ENCODE measurements at regions not wholly inside any gene's neighbourhood (a gene's known extent, or its start where the extent isn't known, plus 50 kb on each side); places are given as distances from the start of the nearest gene placed in this dataset.

DNA sequence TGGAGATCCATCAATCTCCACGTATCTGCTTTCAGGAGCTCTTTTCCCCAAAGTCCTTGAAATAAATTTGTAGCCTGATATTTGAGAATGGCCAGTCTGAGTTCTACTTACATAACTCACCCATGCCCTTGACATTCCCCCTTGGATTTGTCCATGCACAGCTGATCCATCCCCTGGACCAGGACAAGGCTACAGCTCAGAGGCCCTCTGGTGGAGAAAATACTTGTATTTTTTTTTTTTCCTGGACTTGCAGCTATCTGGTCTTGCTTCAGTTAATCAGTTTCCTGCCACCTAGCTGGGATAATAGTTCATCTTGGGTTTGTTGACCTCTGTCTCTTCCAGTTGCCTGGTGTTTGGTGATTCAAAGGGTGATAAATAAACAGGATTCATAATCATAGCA lies 467.6 kb downstream of the DHX35 start:
- in situ Hi-C loops (cut with MboI; ENCODE audit: low sequenced_read_pairs, unreplicated experiment): no loop called here
- no peak for TF ChIP-seq CTCF (IDR thresholded peaks at IDR 0.05; ENCODE audit: borderline replicate concordance, control extremely low read depth, extremely low read depth, insufficient read depth, missing control alignments)
- DNase-seq (ENCODE audit: low spot score): no peak

DNA sequence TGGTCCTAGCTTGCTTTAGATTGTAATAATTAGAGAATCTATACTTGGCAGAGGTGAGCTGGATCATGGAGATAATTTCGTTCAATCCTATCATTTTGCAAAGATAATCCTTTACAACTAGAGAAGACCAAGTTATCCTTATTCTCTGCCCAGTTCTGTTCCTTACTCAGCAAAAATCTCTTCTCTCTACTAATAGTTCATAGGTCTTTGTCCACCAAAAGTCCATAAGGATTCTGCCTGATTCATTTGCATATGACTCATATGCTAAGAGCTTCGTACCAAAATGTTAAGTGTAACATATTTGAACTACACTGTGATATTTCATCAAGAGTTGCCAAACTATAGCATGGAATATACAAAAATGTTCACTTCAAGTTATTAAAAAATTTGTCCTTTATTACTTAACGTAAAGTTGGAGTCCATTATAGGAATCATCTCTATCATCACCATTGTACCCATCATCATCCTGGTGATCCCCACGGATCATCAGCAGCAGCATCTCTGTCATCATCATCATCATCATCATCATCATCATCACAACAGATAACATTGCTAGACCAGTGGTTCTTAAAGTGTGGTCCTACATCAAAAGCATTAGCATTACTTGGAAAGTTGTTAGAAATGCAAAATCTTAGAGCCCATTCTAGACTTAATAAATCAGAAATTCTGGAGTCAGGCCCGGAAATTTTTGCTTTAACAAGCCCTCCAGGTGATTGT lies 463.0 kb downstream of the DHX35 start:
- no peak for DNase-seq (ENCODE audit: low spot score)
- no peak for TF ChIP-seq CTCF (IDR thresholded peaks at IDR 0.05; ENCODE audit: borderline replicate concordance, control extremely low read depth, extremely low read depth, insufficient read depth, missing control alignments)
- in situ Hi-C loops (cut with MboI; ENCODE audit: low sequenced_read_pairs, unreplicated experiment): no loop called here

- no peak for DNase-seq (ENCODE audit: low spot score)
- in situ Hi-C loops (cut with MboI; ENCODE audit: low sequenced_read_pairs, unreplicated experiment): no loop called here
- TF ChIP-seq CTCF (IDR thresholded peaks at IDR 0.05; ENCODE audit: borderline replicate concordance, control extremely low read depth, extremely low read depth, insufficient read depth, missing control alignments): no peak
Measured at GRCh38 chr20:39421571-39422105, 459.5 kb downstream of the DHX35 start.

- DNase-seq (ENCODE audit: low spot score): no peak
- in situ Hi-C loops (cut with MboI; ENCODE audit: low sequenced_read_pairs, unreplicated experiment): no loop called here
- TF ChIP-seq CTCF (IDR thresholded peaks at IDR 0.05; ENCODE audit: borderline replicate concordance, control extremely low read depth, extremely low read depth, insufficient read depth, missing control alignments): no peak
Measured at GRCh38 chr20:39412091-39412490, 449.9 kb downstream of the DHX35 start.

DNA sequence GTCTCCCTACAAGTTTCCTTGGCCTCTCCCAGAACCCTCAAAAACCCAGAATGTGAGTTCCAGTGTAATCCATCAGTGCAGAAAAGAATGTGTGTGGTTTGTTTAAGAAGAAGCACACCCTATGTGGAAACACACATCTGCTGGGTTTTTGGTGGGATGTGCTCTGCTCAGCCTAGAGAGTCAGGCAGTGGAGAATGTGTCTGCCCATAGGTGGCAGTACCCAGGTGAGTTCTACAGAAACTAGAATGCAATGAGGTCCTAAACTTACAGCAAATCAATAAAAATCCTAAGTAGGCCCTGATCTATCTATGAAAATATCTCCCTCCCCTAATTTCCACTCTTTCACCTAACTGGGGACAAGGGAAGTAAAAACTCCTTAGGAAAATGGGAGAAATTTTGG lies 437.3 kb downstream of the DHX35 start:
- no peak for TF ChIP-seq CTCF (IDR thresholded peaks at IDR 0.05; ENCODE audit: borderline replicate concordance, control extremely low read depth, extremely low read depth, insufficient read depth, missing control alignments)
- in situ Hi-C loops (cut with MboI; ENCODE audit: low sequenced_read_pairs, unreplicated experiment): no loop called here
- DNase-seq (ENCODE audit: low spot score): no peak

- in situ Hi-C loops (cut with MboI; ENCODE audit: low sequenced_read_pairs, unreplicated experiment): no loop called here
- DNase-seq (ENCODE audit: low spot score): no peak
- TF ChIP-seq CTCF (IDR thresholded peaks at IDR 0.05; ENCODE audit: borderline replicate concordance, control extremely low read depth, extremely low read depth, insufficient read depth, missing control alignments): no peak
Measured at GRCh38 chr20:39398656-39399055, 436.5 kb downstream of the DHX35 start.
